ENCODE measurements at regions not wholly inside any gene's neighbourhood (a gene's known extent, or its start where the extent isn't known, plus 50 kb on each side); places are given as distances from the start of the nearest gene placed in this dataset.

GRCh38 chr7:156473476-156474240, 166.9 kb upstream of the RNF32 start:
- DNase-seq (ENCODE audit: low spot score) = peak; percentile 43
- intact Hi-C loops (cut with micrococcal nuclease; ENCODE audit: unreplicated experiment) = loop anchor here (2.0 kb wide), 2 partner anchors 659 to 669 kb away; no protein-coding TSS in a partner anchor
- no peaks in the 10 kb centered on the region for H3K4me1 ChIP-seq (ENCODE audit: insufficient read depth, low read length, poor library complexity, severe bottlenecking)
- H3K27ac ChIP-seq (ENCODE audit: low read depth, low read length, poor library complexity, severe bottlenecking) = no peak overlapping the region
- POLR2A ChIA-PET (ENCODE audit: low non-redundant PET) = interaction anchor here (0.5 kb wide), 1 partner anchor 632 kb away, joined by 3 read pairs; no protein-coding TSS in a partner anchor
- no peak for TF ChIP-seq EZH2 (IDR thresholded peaks at IDR 0.05; ENCODE audit: borderline replicate concordance, low read depth, low read length, poor library complexity, severe bottlenecking)
- TF ChIP-seq, protein P1, sequence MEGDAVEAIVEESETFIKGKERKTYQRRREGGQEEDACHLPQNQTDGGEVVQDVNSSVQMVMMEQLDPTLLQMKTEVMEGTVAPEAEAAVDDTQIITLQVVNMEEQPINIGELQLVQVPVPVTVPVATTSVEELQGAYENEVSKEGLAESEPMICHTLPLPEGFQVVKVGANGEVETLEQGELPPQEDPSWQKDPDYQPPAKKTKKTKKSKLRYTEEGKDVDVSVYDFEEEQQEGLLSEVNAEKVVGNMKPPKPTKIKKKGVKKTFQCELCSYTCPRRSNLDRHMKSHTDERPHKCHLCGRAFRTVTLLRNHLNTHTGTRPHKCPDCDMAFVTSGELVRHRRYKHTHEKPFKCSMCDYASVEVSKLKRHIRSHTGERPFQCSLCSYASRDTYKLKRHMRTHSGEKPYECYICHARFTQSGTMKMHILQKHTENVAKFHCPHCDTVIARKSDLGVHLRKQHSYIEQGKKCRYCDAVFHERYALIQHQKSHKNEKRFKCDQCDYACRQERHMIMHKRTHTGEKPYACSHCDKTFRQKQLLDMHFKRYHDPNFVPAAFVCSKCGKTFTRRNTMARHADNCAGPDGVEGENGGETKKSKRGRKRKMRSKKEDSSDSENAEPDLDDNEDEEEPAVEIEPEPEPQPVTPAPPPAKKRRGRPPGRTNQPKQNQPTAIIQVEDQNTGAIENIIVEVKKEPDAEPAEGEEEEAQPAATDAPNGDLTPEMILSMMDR (conservative IDR thresholded peaks at IDR 0.05; ENCODE audit: low read depth, low read length) = peak; percentile 83
- no peaks in the 10 kb centered on the region for H3K36me3 ChIP-seq (ENCODE audit: insufficient read depth, low read length, poor library complexity, severe bottlenecking)
- H3K4me3 ChIP-seq (ENCODE audit: low read depth, low read length, poor library complexity, severe bottlenecking) = no peak overlapping the region
- no peaks in the 10 kb centered on the region for H3K9me3 ChIP-seq (ENCODE audit: low read depth, low read length, poor library complexity, severe bottlenecking)
- BruUV-seq (replicated peaks) = no TSS peak
- CTCF ChIA-PET = no interaction called here
- H3K27me3 ChIP-seq (replicated peaks; ENCODE audit: insufficient read depth, low read depth, low read length, poor library complexity) = peaks cover 48% of the 10 kb centered on the region

DNA sequence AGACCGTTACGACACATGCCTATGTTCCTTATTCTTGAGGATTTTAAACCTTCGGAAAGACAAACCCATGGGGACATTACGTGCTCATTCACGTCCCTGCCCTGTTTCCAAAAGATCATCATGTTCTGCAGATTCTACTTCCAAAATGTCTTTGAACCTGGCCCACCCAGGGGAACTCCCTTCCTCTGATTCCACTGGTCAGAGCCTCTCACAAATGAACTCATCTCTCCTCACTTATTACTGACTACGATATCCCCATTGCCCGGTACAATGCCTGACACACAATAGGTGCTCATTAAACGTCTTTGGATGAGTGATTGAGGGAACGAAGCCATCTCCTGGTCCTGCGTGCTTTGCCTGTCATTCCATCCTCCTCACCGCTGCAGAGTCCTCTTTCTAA, 168.3 kb upstream of the RNF32 start:
- TF ChIP-seq EZH2 (IDR thresholded peaks at IDR 0.05; ENCODE audit: borderline replicate concordance, low read depth, low read length, poor library complexity, severe bottlenecking) = no peak
- TF ChIP-seq, protein P1 (conservative IDR thresholded peaks at IDR 0.05; ENCODE audit: low read depth, low read length) = no peak
- BruUV-seq (replicated peaks) = no TSS peak
- no peak overlapping the region for H3K4me3 ChIP-seq (ENCODE audit: low read depth, low read length, poor library complexity, severe bottlenecking)
- ChIA-PET POLR2A (ENCODE audit: low non-redundant PET) (no interaction called here), CTCF (interaction anchor here (0.6 kb wide), 1 partner anchor 74 kb away, joined by 9 read pairs; no protein-coding TSS in a partner anchor)
- peaks cover 45% of the 10 kb centered on the region for H3K27me3 ChIP-seq (replicated peaks; ENCODE audit: insufficient read depth, low read depth, low read length, poor library complexity)
- no peak overlapping the region for H3K27ac ChIP-seq (ENCODE audit: low read depth, low read length, poor library complexity, severe bottlenecking)
- H3K4me1 ChIP-seq (ENCODE audit: insufficient read depth, low read length, poor library complexity, severe bottlenecking) = no peaks in the 10 kb centered on the region
- intact Hi-C loops (cut with micrococcal nuclease; ENCODE audit: unreplicated experiment) = loop anchor here (2.0 kb wide), 2 partner anchors 657 to 667 kb away; no protein-coding TSS in a partner anchor
- H3K9me3 ChIP-seq (ENCODE audit: low read depth, low read length, poor library complexity, severe bottlenecking) = no peaks in the 10 kb centered on the region
- no peak for DNase-seq (ENCODE audit: low spot score)
- H3K36me3 ChIP-seq (ENCODE audit: insufficient read depth, low read length, poor library complexity, severe bottlenecking) = no peaks in the 10 kb centered on the region

DNA sequence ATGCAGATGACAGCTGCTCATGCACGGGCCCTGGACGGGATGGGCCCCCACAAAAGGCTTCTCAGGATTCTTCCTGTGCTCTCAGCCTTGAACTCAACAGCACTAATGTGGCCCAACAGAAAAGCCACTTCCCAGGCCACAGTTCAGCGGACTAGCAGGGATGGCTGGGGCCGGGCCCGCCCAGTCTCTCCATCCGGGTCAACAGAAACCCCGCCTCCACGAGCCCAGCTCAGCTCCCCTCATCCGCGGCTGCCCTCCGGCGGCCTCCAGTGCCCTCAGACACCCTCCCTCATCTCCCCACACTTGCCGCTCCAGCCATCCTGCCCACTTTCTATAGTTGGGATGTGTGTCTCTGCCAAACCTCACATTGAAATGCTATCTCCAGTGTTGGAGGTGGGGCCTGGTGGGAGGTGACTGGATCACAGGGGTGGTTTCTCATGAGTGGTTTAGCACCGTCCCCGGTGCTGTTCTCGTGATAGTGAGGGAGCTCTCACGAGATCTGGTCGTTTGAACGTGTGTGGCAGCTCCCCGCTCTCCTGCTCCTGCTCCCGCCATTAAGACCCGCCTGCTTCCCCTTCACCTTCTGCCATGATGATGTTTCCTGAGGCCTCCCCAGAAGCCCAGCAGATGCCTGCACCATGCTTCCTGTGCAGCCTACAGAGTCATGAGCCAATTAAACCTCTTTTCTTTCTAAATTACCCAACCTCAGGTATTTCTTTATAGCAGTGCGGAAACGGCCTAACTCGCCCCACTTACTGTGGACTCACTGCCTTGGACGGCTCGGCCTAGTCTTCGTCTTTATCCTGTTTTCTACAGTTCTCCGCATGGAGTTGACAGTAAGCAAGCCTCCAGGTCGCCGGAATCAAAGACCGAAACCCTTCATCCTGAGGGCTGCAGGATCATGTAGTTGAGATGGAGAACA, 169.9 kb upstream of the RNF32 start:
- Histone ChIP-seq H3K27ac (ENCODE audit: low read depth, low read length, poor library complexity, severe bottlenecking) (no peak overlapping the region), H3K9me3 (ENCODE audit: low read depth, low read length, poor library complexity, severe bottlenecking) (no peaks in the 10 kb centered on the region), H3K36me3 (ENCODE audit: insufficient read depth, low read length, poor library complexity, severe bottlenecking) (no peaks in the 10 kb centered on the region), H3K4me1 (ENCODE audit: insufficient read depth, low read length, poor library complexity, severe bottlenecking) (no peaks in the 10 kb centered on the region), H3K4me3 (ENCODE audit: low read depth, low read length, poor library complexity, severe bottlenecking) (no peak overlapping the region), H3K27me3 (replicated peaks; ENCODE audit: insufficient read depth, low read depth, low read length, poor library complexity) (peaks cover 49% of the 10 kb centered on the region)
- no peak for TF ChIP-seq EZH2 (IDR thresholded peaks at IDR 0.05; ENCODE audit: borderline replicate concordance, low read depth, low read length, poor library complexity, severe bottlenecking)
- TF ChIP-seq, protein P1 (conservative IDR thresholded peaks at IDR 0.05; ENCODE audit: low read depth, low read length) = no peak
- BruUV-seq (replicated peaks) = no TSS peak
- ChIA-PET POLR2A (ENCODE audit: low non-redundant PET) (no interaction called here), CTCF (no interaction called here)
- intact Hi-C loops (cut with micrococcal nuclease; ENCODE audit: unreplicated experiment) = no loop called here
- DNase-seq (ENCODE audit: low spot score) = no peak
